Cardiac fibroblast (primary cell): ENCODE measurements at regions not wholly inside any gene's neighbourhood (a gene's known extent, or its start where the extent isn't known, plus 50 kb on each side); places are given as distances from the start of the nearest gene placed in this dataset.
A peak's percentile ranks its signal among the peaks of the same experiment; 100 is the strongest.

ENCODE experiments used
- DNase-seq, 2 donors: peaks; one replicate each; pipeline versions ENCODE4 v3.0.0 to v3.0.0-alpha.2; 2010; ENCODE audit warnings: low read depth in 2 of 2
- H3K4me3 ChIP-seq, 2 donors: replicated peaks in 1 of 2; 1 replicate in 1 of 2; 2 replicates in 1 of 2; pipeline ENCODE4 v1.5.1; 2011; ENCODE audit warnings: low read depth in 2 of 2, low read length in 2 of 2, mild to moderate bottlenecking in 2 of 2, moderate library complexity in 1 of 2
- CTCF ChIP-seq: IDR thresholded peaks from one replicate; pipeline ENCODE4 v1.5.1; 2011; ENCODE audit warnings: low read depth, mild to moderate bottlenecking, low read length, inconsistent platforms

GRCh38 chr1:221444346-221444745, 297.5 kb downstream of the DUSP10 start:
- H3K4me3 ChIP-seq = no peak overlapping the region
- DNase-seq = peak; percentile 51 to 80
- no peak for TF ChIP-seq CTCF

GRCh38 chr1:221448585-221449175, 293.2 kb downstream of the DUSP10 start:
- TF ChIP-seq CTCF = no peak
- no peak overlapping the region for H3K4me3 ChIP-seq
- no peak for DNase-seq

- H3K4me3 ChIP-seq = no peak overlapping the region
- DNase-seq = no peak
- TF ChIP-seq CTCF = no peak
Observed at GRCh38 chr1:221449194-221449593, 292.7 kb downstream of the DUSP10 start.

- H3K4me3 ChIP-seq = no peak overlapping the region
- peak; percentile 48 to 67 for DNase-seq
- TF ChIP-seq CTCF = no peak
Observed at GRCh38 chr1:221449801-221450470, 292.0 kb downstream of the DUSP10 start.

- no peak overlapping the region for H3K4me3 ChIP-seq
- DNase-seq = no peak
- TF ChIP-seq CTCF = no peak
Observed at GRCh38 chr1:221451741-221452140, 290.1 kb downstream of the DUSP10 start.

- TF ChIP-seq CTCF = no peak
- no peak overlapping the region for H3K4me3 ChIP-seq
- no peak for DNase-seq
Observed at GRCh38 chr1:221454096-221454495, 287.8 kb downstream of the DUSP10 start.
